GM23338 (cell line): ENCODE measurements at regions not wholly inside any gene's neighbourhood (a gene's known extent, or its start where the extent isn't known, plus 50 kb on each side); places are given as distances from the start of the nearest gene placed in this dataset.
A peak's percentile ranks its signal among the peaks of the same experiment; 100 is the strongest.

Experiments
- ATAC-seq: fragments of 200-7000 bp; cut with Tn5 transposase; 3 replicates; pipeline ENCODE4 v1.9.1; 2020
- DNase-seq: peaks from one replicate; pipeline ENCODE4 v3.0.0-alpha.2; 2015; ENCODE audit warnings: low spot score
- H2AFZ ChIP-seq: fragments of 200-600 bp; sonication (generic); 2 replicates; pipeline ENCODE4 v1.8.0; 2016; ENCODE audit warnings: antibody characterized with exemption, mild to moderate bottlenecking, moderate library complexity
- H3F3A ChIP-seq: fragments of 200-600 bp; sonication (generic); replicated peaks from 2 replicates; pipeline ENCODE4 v1.8.0; 2017; ENCODE audit warnings: antibody characterized with exemption, mixed run types, low read depth
- H3K27ac ChIP-seq: fragments of 200-600 bp; sonication (generic); 2 replicates; pipeline ENCODE4 v1.6.1; 2016; ENCODE audit warnings: low read depth
- H3K27me3 ChIP-seq: fragments of 200-600 bp; sonication (generic); 2 replicates; pipeline ENCODE4 v1.8.0; 2016; ENCODE audit warnings: mild to moderate bottlenecking, mixed run types, moderate library complexity; ENCODE audit not compliant: insufficient read depth
- H3K36me3 ChIP-seq: fragments of 200-600 bp; sonication (generic); 2 replicates; pipeline ENCODE4 v1.8.0; 2016; ENCODE audit warnings: mild to moderate bottlenecking; ENCODE audit not compliant: insufficient read depth
- H3K4me1 ChIP-seq: fragments of 200-600 bp; sonication (generic); 2 replicates; pipeline ENCODE4 v1.8.0; 2016; ENCODE audit warnings: mild to moderate bottlenecking, moderate library complexity; ENCODE audit not compliant: insufficient read depth
- H3K4me2 ChIP-seq: fragments of 200-600 bp; sonication (generic); 2 replicates; pipeline ENCODE4 v1.7.1; 2017; ENCODE audit warnings: mixed run types
- H3K4me3 ChIP-seq: fragments of 200-600 bp; sonication (generic); 2 replicates; pipeline ENCODE4 v1.6.1; 2016; ENCODE audit warnings: mixed run types
- H3K79me2 ChIP-seq: fragments of 200-600 bp; sonication (generic); replicated peaks from 2 replicates; pipeline ENCODE4 v1.8.0; 2017; ENCODE audit warnings: mild to moderate bottlenecking; ENCODE audit not compliant: insufficient read depth
- H3K9me2 ChIP-seq: fragments of 200-600 bp; sonication (generic); 2 replicates; pipeline ENCODE4 v1.8.0; 2017; ENCODE audit not compliant: insufficient read depth
- H4K20me1 ChIP-seq: fragments of 200-600 bp; sonication (generic); replicated peaks from 2 replicates; pipeline ENCODE4 v1.8.0; 2017; ENCODE audit warnings: mild to moderate bottlenecking; ENCODE audit not compliant: insufficient read depth
- H3K27ac Mint-ChIP-seq: 2 replicates; pipeline ENCODE4 v1.8.0; 2020; ENCODE audit warnings: inconsistent platforms, mild to moderate bottlenecking, moderate library complexity, mixed read lengths
- H3K27me3 Mint-ChIP-seq: 3 replicates; pipeline ENCODE4 v1.8.0; 2022; ENCODE audit warnings: low read depth, mild to moderate bottlenecking, moderate library complexity, mixed read lengths, inconsistent platforms; ENCODE audit not compliant: insufficient read depth, poor library complexity
- H3K36me3 Mint-ChIP-seq: 3 replicates; pipeline ENCODE4 v1.8.0; 2021; ENCODE audit warnings: low read depth, mild to moderate bottlenecking, inconsistent platforms, moderate library complexity, mixed read lengths
- H3K4me1 Mint-ChIP-seq: 3 replicates; pipeline ENCODE4 v1.8.0; 2020; ENCODE audit warnings: mild to moderate bottlenecking, inconsistent platforms, mixed read lengths
- H3K4me3 Mint-ChIP-seq: 3 replicates; pipeline ENCODE4 v1.8.0; 2021; ENCODE audit warnings: moderate library complexity, mild to moderate bottlenecking, inconsistent platforms, mixed read lengths
- H3K9me3 Mint-ChIP-seq: 3 replicates; pipeline ENCODE4 v1.8.0; 2020; ENCODE audit warnings: moderate library complexity, mild to moderate bottlenecking, inconsistent platforms, mixed read lengths
- CTCF ChIP-seq, 2 experiments: fragments of 200-600 bp in 1 of 2; sonication (generic) in 1 of 2; conservative IDR thresholded peaks; 2 replicates each; pipeline versions ENCODE4 v1.5.1 to v1.6.1; 2016 to 2017; ENCODE audit warnings: antibody characterized with exemption in 2 of 2, low read depth in 2 of 2, mild to moderate bottlenecking in 2 of 2, moderate library complexity in 1 of 2
- ETS1 ChIP-seq: IDR thresholded peaks from 2 replicates; pipeline ENCODE4 v1.6.1; 2016; ENCODE audit warnings: antibody characterized with exemption
- JUNB ChIP-seq: IDR thresholded peaks from one replicate; pipeline ENCODE4 v1.6.1; 2016; ENCODE audit warnings: antibody characterized with exemption; ENCODE audit not compliant: unreplicated experiment
- STAT1 ChIP-seq: IDR thresholded peaks from one replicate; pipeline ENCODE4 v1.6.1; 2016; ENCODE audit warnings: antibody characterized with exemption; ENCODE audit not compliant: unreplicated experiment
- ZNF114 ChIP-seq: fragments of 250-450 bp; sonication (Bioruptor Pico); IDR thresholded peaks from 2 replicates; pipeline ENCODE4 v1.5.0; 2020; ENCODE audit warnings: mild to moderate bottlenecking, moderate library complexity
- ZNF331 ChIP-seq: fragments of 250-450 bp; sonication (Bioruptor Pico); IDR thresholded peaks from 2 replicates; pipeline ENCODE4 v1.5.0; 2020; ENCODE audit warnings: low read depth, mild to moderate bottlenecking, moderate library complexity
- ZNF462 ChIP-seq: fragments of 250-450 bp; sonication (Bioruptor Pico); IDR thresholded peaks from 2 replicates; pipeline ENCODE4 v1.5.0; 2020; ENCODE audit warnings: mild to moderate bottlenecking, moderate library complexity

- peak overlapping the region; percentile 50; the same call in 1 of the 2 replicates for H3K27ac Mint-ChIP-seq
These were observed 64.4 kb upstream of the C4orf54 start for GRCh38 chr4:99722006-99722405.

GRCh38 chr4:99720206-99720605 is 62.6 kb upstream of the C4orf54 start:
- Mint-ChIP-seq H3K27me3 (no peaks in the 10 kb centered on the region), H3K27ac (no peak overlapping the region), H3K36me3 (no peaks in the 10 kb centered on the region), H3K4me1 (peaks cover 31% of the 10 kb centered on the region), H3K4me3 (no peak overlapping the region), H3K9me3 (no peaks in the 10 kb centered on the region)
- Histone ChIP-seq H3K36me3 (no peaks in the 10 kb centered on the region), H3K79me2 (no peaks in the 10 kb centered on the region), H3K27ac (no peak overlapping the region), H3K4me3 (no peak overlapping the region), H3F3A (no peaks in the 10 kb centered on the region), H3K27me3 (no peaks in the 10 kb centered on the region), H3K4me2 (no peak overlapping the region), H4K20me1 (no peaks in the 10 kb centered on the region), H2AFZ (0 out of 2 replicates have a peak overlapping the region, but pooled peaks have one; percentile 70), H3K4me1 (peaks cover 24% of the 10 kb centered on the region), H3K9me2 (no peaks in the 10 kb centered on the region)
- no peak for ATAC-seq
- DNase-seq: no peak
- TF ChIP-seq ZNF462: no peak
- TF ChIP-seq STAT1: no peak
- no peak for TF ChIP-seq ZNF331 (CRISPR knock-in tag)
- no peak for TF ChIP-seq ZNF114 (CRISPR knock-in tag)

More at GRCh38 chr4:99722006-99722405, 64.4 kb upstream of the C4orf54 start:
- no peaks in the 10 kb centered on the region for H3K79me2 ChIP-seq
- H3K36me3 Mint-ChIP-seq: peaks cover 5% of the 10 kb centered on the region; the same call in 1 of the 3 replicates
- no peaks in the 10 kb centered on the region for H3F3A ChIP-seq
- H3K4me1 Mint-ChIP-seq: peaks cover 36% of the 10 kb centered on the region
- peaks cover 9% of the 10 kb centered on the region; the same call in 2 of the 3 replicates for H3K9me3 Mint-ChIP-seq
- no peak for ATAC-seq
- H2AFZ ChIP-seq: peak overlapping the region; percentile 76; the same call in 1 of the 2 replicates
- no peaks in the 10 kb centered on the region for H3K27me3 ChIP-seq
- H3K4me2 ChIP-seq: no peak overlapping the region
- H3K4me1 ChIP-seq: peaks cover 26% of the 10 kb centered on the region
- no peaks in the 10 kb centered on the region; the same call in 1 of the 2 replicates for H3K9me2 ChIP-seq
- TF ChIP-seq ETS1: no peak
- no peak for TF ChIP-seq ZNF114 (CRISPR knock-in tag)
- TF ChIP-seq CTCF (conservative IDR thresholded peaks at IDR 0.05; ENCODE audit: low read depth in 2 of 2): no peak
- TF ChIP-seq STAT1: no peak
- no peak for TF ChIP-seq JUNB
- TF ChIP-seq ZNF331 (CRISPR knock-in tag): no peak
- DNase-seq: no peak
- no peaks in the 10 kb centered on the region for H3K27me3 Mint-ChIP-seq
- H3K4me3 ChIP-seq: no peak overlapping the region
- no peak overlapping the region for H3K4me3 Mint-ChIP-seq
- H3K36me3 ChIP-seq: no peaks in the 10 kb centered on the region
- H4K20me1 ChIP-seq: no peaks in the 10 kb centered on the region
- no peak overlapping the region for H3K27ac ChIP-seq
